ENCODE measurements at regions not wholly inside any gene's neighbourhood (a gene's known extent, or its start where the extent isn't known, plus 50 kb on each side); places are given as distances from the start of the nearest gene placed in this dataset.

DNA sequence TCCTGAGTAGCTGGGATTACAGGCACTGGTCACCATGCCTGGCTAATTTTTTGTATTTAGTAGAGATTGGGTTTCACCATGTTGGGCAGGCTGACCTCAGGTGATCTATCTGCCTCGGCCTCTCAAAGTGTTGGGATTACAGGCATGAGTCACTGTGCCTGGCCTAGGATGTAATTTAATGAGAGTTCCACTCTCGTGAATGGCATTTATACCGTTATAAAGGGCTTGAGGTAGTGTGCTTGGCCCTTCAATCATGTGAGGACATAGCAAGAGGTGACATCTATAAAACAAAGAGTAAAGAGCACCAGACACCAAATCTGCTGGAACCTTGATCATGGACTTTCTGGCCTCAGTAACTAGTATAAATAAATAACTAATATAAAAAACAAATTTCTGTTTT is 93.5 kb upstream of the PPP1R9A start:
- Histone ChIP-seq H3K9me3 (ENCODE audit: control insufficient read depth in 2 of 2, low read length in 2 of 2) (no peaks in the 10 kb centered on the region), H3K4me3 (ENCODE audit: low read depth, low read length) (no peak overlapping the region), H3K27ac (ENCODE audit: insufficient read depth, low read length, poor library complexity, severe bottlenecking) (no peak overlapping the region), H3K36me3 (ENCODE audit: control insufficient read depth, insufficient read depth, low read length) (no peaks in the 10 kb centered on the region), H3K27me3 (ENCODE audit: control insufficient read depth, insufficient read depth, low read length) (no peaks in the 10 kb centered on the region), H3K4me1 (ENCODE audit: control insufficient read depth, insufficient read depth, low read length, poor library complexity, severe bottlenecking) (no peaks in the 10 kb centered on the region)
- Mint-ChIP-seq H3K27me3 (no peaks in the 10 kb centered on the region), H3K36me3 (no peaks in the 10 kb centered on the region), H3K27ac (no peak overlapping the region), H3K4me3 (no peak overlapping the region), H3K9me3 (peaks cover 4 to 31% (median 19%) of the 10 kb centered on the region in 7 donors), H3K4me1 (no peaks in the 10 kb centered on the region)
- no peak for DNase-seq
- ATAC-seq (ENCODE audit: low read depth in 2 of 2): no peak

DNA sequence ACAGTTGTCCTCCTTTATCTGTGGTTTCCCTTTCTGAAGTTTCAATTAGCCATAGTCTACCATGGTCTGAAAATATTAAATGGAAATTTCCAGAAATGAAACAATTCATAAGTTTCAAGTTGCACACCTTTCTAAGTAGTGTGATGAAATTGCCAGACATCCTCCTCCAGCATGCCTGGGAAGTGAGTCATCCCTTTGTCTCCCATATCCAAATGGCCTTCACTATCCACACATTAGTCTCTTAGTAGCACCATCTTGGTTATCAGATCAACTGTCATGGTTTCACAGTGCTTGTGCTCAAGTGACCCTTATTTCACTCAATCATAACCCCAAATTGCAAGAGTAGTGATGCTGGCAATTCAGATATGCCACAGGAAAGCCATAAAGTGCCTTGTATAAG is 83.4 kb upstream of the PPP1R9A start:
- Histone ChIP-seq H3K27me3 (ENCODE audit: control insufficient read depth, insufficient read depth, low read length) (no peaks in the 10 kb centered on the region), H3K4me1 (ENCODE audit: control insufficient read depth, insufficient read depth, low read length, poor library complexity, severe bottlenecking) (no peaks in the 10 kb centered on the region), H3K4me3 (ENCODE audit: low read depth, low read length) (no peak overlapping the region), H3K27ac (ENCODE audit: insufficient read depth, low read length, poor library complexity, severe bottlenecking) (no peak overlapping the region), H3K9me3 (ENCODE audit: control insufficient read depth in 2 of 2, low read length in 2 of 2) (no peaks in the 10 kb centered on the region), H3K36me3 (ENCODE audit: control insufficient read depth, insufficient read depth, low read length) (no peaks in the 10 kb centered on the region)
- no peak for ATAC-seq (ENCODE audit: low read depth in 2 of 2)
- DNase-seq: no peak
- Mint-ChIP-seq H3K9me3 (peaks cover 0 to 32% (median 7%) of the 10 kb centered on the region in 7 donors), H3K4me3 (no peak overlapping the region), H3K27me3 (no peaks in the 10 kb centered on the region), H3K27ac (no peak overlapping the region), H3K36me3 (no peaks in the 10 kb centered on the region), H3K4me1 (no peaks in the 10 kb centered on the region)

DNA sequence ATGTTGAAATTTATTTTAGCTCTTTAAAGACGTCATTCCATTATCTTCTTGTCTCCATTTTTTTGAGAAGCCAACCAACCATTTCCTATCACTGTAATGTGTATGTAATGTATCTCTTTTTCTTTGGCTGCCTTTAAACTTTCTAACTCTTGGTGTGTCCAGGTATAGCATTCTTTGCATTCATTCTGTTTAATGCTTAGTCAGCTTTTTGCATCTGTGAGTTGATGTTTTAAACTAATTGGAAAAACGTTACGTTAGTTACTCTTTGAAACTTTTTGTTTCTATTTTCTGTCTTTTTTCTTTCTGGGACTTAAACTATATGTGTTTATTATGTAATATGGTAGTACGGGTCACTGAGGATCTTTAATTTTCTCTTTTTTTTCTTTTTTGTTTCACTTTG is 77.4 kb upstream of the PPP1R9A start:
- Histone ChIP-seq H3K4me1 (ENCODE audit: control insufficient read depth, insufficient read depth, low read length, poor library complexity, severe bottlenecking) (no peaks in the 10 kb centered on the region), H3K27me3 (ENCODE audit: control insufficient read depth, insufficient read depth, low read length) (no peaks in the 10 kb centered on the region), H3K27ac (ENCODE audit: insufficient read depth, low read length, poor library complexity, severe bottlenecking) (no peak overlapping the region), H3K9me3 (ENCODE audit: control insufficient read depth in 2 of 2, low read length in 2 of 2) (no peaks in the 10 kb centered on the region), H3K4me3 (ENCODE audit: low read depth, low read length) (no peak overlapping the region), H3K36me3 (ENCODE audit: control insufficient read depth, insufficient read depth, low read length) (no peaks in the 10 kb centered on the region)
- ATAC-seq (ENCODE audit: low read depth in 2 of 2) (no peak), DNase-seq (no peak)
- Mint-ChIP-seq H3K4me3 (no peak overlapping the region), H3K27me3 (no peaks in the 10 kb centered on the region), H3K36me3 (no peaks in the 10 kb centered on the region), H3K27ac (no peak overlapping the region), H3K4me1 (no peaks in the 10 kb centered on the region), H3K9me3 (peaks cover 0 to 32% (median 4%) of the 10 kb centered on the region in 7 donors)

DNA sequence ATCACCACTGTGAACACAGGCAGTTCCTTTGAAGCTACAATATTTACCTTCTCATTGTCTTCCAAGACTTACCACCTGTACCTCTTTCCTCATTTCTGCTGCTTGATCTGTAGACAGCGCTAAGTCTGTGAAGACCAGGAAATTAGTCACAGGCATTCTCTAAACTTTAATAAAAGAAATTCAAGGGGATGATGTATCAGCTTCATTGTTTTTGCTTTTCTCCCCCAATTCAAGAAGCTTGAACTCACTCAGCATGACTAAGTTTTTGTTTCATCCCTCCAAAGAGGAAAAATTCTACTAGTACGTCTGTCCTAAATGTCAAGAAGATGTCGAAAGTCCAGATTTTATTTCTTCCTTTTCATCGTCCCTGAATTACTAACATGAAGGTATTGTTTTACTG is 75.3 kb upstream of the PPP1R9A start:
- H3K36me3 Mint-ChIP-seq: no peaks in the 10 kb centered on the region
- Histone ChIP-seq H3K4me1 (ENCODE audit: control insufficient read depth, insufficient read depth, low read length, poor library complexity, severe bottlenecking) (no peaks in the 10 kb centered on the region), H3K4me3 (ENCODE audit: low read depth, low read length) (no peak overlapping the region), H3K36me3 (ENCODE audit: control insufficient read depth, insufficient read depth, low read length) (no peaks in the 10 kb centered on the region), H3K27me3 (ENCODE audit: control insufficient read depth, insufficient read depth, low read length) (no peaks in the 10 kb centered on the region), H3K27ac (ENCODE audit: insufficient read depth, low read length, poor library complexity, severe bottlenecking) (no peak overlapping the region), H3K9me3 (ENCODE audit: control insufficient read depth in 2 of 2, low read length in 2 of 2) (no peaks in the 10 kb centered on the region)
- DNase-seq (no peak), ATAC-seq (ENCODE audit: low read depth in 2 of 2) (no peak)
- no peaks in the 10 kb centered on the region for H3K27me3 Mint-ChIP-seq
- H3K27ac Mint-ChIP-seq: no peak overlapping the region
- peaks cover 0 to 22% (median 6%) of the 10 kb centered on the region in 7 donors for H3K9me3 Mint-ChIP-seq
- no peak overlapping the region for H3K4me3 Mint-ChIP-seq
- no peaks in the 10 kb centered on the region for H3K4me1 Mint-ChIP-seq

DNA sequence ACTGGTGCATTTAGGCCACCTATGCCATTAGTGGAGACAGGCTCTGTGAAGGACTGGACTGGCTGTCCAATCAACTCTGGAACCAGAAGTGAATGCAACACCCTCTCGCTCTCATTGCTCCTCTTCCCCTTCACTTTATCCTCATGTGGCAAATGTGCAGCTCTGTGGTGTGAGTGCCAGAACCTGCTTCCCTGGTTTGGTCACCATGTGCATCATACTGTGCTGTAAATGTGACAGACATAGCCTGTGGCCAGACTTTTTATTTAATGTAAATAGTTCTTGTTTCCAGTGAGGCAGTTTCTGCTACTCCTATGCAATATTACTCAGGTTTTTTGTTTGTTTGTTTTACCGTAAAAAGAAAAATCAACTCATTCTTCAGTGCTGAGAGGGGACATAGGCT is 73.0 kb upstream of the PPP1R9A start:
- no peak overlapping the region for H3K27ac Mint-ChIP-seq

DNA sequence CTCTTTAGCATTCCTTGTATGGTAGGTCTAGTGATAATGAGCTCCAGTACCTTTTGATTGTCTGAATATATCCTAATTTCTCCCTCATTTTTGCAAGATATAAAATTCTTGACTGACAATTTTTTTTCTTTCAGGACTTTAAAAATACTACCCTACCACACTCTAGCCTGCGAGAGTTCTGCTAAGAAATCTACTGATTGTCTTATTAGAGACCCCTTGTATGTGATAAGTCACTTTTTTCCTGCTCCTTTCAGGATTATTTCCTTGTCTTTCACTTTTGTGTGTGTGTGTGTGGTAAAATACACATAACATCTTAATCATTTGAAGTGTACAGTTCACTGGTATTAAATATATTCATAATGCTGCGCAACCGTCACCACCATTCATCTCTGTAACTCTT is 68.7 kb upstream of the PPP1R9A start:
- DNase-seq: no peak
- no peaks in the 10 kb centered on the region for H3K27me3 ChIP-seq (ENCODE audit: control insufficient read depth, insufficient read depth, low read length)
- Mint-ChIP-seq H3K9me3 (peaks cover 4 to 42% (median 21%) of the 10 kb centered on the region in 7 donors), H3K4me3 (no peak overlapping the region), H3K27me3 (no peaks in the 10 kb centered on the region), H3K4me1 (no peaks in the 10 kb centered on the region), H3K27ac (no peak overlapping the region), H3K36me3 (no peaks in the 10 kb centered on the region)
- no peaks in the 10 kb centered on the region for H3K36me3 ChIP-seq (ENCODE audit: control insufficient read depth, insufficient read depth, low read length)
- H3K9me3 ChIP-seq (ENCODE audit: control insufficient read depth in 2 of 2, low read length in 2 of 2): peaks cover 19 to 26% of the 10 kb centered on the region in 2 experiments
- H3K4me1 ChIP-seq (ENCODE audit: control insufficient read depth, insufficient read depth, low read length, poor library complexity, severe bottlenecking): no peaks in the 10 kb centered on the region
- H3K27ac ChIP-seq (ENCODE audit: insufficient read depth, low read length, poor library complexity, severe bottlenecking): no peak overlapping the region
- ATAC-seq (ENCODE audit: low read depth in 2 of 2): no peak
- H3K4me3 ChIP-seq (ENCODE audit: low read depth, low read length): no peak overlapping the region

More for the DNA sequence above, 73.0 kb upstream of the PPP1R9A start:
- Mint-ChIP-seq H3K4me3 (no peak overlapping the region), H3K36me3 (no peaks in the 10 kb centered on the region), H3K9me3 (peaks cover 0 to 38% (median 16%) of the 10 kb centered on the region in 7 donors), H3K4me1 (no peaks in the 10 kb centered on the region), H3K27me3 (no peaks in the 10 kb centered on the region)
- Histone ChIP-seq H3K27ac (ENCODE audit: insufficient read depth, low read length, poor library complexity, severe bottlenecking) (no peak overlapping the region), H3K4me3 (ENCODE audit: low read depth, low read length) (no peak overlapping the region), H3K27me3 (ENCODE audit: control insufficient read depth, insufficient read depth, low read length) (no peaks in the 10 kb centered on the region), H3K36me3 (ENCODE audit: control insufficient read depth, insufficient read depth, low read length) (no peaks in the 10 kb centered on the region), H3K9me3 (ENCODE audit: control insufficient read depth in 2 of 2, low read length in 2 of 2) (peaks cover 10 to 16% of the 10 kb centered on the region in 2 experiments), H3K4me1 (ENCODE audit: control insufficient read depth, insufficient read depth, low read length, poor library complexity, severe bottlenecking) (no peaks in the 10 kb centered on the region)
- ATAC-seq (ENCODE audit: low read depth in 2 of 2): no peak
- DNase-seq: no peak

DNA sequence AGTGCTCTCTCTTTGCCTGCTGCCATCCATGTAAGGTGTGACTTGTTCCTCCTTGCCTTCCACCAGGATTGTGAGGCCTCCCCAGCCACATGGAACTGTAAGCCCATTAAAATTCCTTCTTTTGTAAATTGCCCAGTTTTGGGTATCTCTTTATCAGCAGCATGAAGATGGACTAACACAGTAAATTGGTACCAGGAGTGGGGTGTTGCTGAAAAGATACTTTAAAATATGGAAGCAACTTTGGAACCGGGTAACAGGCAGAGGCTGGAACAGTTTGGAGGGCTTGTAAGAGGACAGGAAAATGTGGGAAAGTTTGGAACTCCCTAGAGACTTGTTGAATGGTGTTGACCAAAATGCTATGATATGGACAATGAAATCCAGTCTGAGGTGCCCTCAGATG is 63.8 kb upstream of the PPP1R9A start:
- DNase-seq: no peak
- peaks cover 0 to 37% (median 18%) of the 10 kb centered on the region in 7 donors for H3K9me3 Mint-ChIP-seq

DNA sequence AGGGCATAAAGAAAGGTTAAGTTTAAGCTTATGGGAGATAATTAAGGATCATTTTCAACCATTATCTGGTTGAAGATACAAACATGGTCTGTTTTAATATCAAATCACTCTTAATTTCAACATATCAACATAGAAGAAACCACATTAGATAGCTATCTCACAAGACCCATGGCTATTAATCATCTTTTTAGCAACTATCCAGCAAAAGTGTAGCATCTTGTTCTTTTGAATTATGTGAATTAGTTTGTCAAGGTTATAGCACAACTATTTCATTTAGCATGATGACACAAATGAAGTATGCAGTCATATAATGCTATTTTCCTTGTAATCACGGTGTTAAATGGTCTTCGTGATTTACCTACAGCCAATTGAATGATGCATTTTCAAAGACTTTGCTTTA is 58.9 kb upstream of the PPP1R9A start:
- H3K4me1 Mint-ChIP-seq: no peaks in the 10 kb centered on the region
- Histone ChIP-seq H3K27me3 (ENCODE audit: control insufficient read depth, insufficient read depth, low read length) (no peaks in the 10 kb centered on the region), H3K36me3 (ENCODE audit: control insufficient read depth, insufficient read depth, low read length) (no peaks in the 10 kb centered on the region), H3K9me3 (ENCODE audit: control insufficient read depth in 2 of 2, low read length in 2 of 2) (peaks cover 6 to 9% of the 10 kb centered on the region in 2 experiments), H3K4me3 (ENCODE audit: low read depth, low read length) (no peak overlapping the region), H3K27ac (ENCODE audit: insufficient read depth, low read length, poor library complexity, severe bottlenecking) (no peak overlapping the region), H3K4me1 (ENCODE audit: control insufficient read depth, insufficient read depth, low read length, poor library complexity, severe bottlenecking) (no peaks in the 10 kb centered on the region)
- H3K27me3 Mint-ChIP-seq: no peaks in the 10 kb centered on the region
- ATAC-seq (ENCODE audit: low read depth in 2 of 2) (no peak), DNase-seq (no peak)
- H3K9me3 Mint-ChIP-seq: peaks cover 0 to 23% (median 3%) of the 10 kb centered on the region in 7 donors
- H3K27ac Mint-ChIP-seq: no peak overlapping the region
- H3K36me3 Mint-ChIP-seq: no peaks in the 10 kb centered on the region
- H3K4me3 Mint-ChIP-seq: no peak overlapping the region

More for the DNA sequence above, 63.8 kb upstream of the PPP1R9A start:
- Mint-ChIP-seq H3K36me3 (no peaks in the 10 kb centered on the region), H3K4me1 (no peaks in the 10 kb centered on the region), H3K4me3 (no peak overlapping the region), H3K27me3 (no peaks in the 10 kb centered on the region), H3K27ac (no peak overlapping the region)
- Histone ChIP-seq H3K9me3 (ENCODE audit: control insufficient read depth in 2 of 2, low read length in 2 of 2) (peaks cover 22 to 24% of the 10 kb centered on the region in 2 experiments), H3K36me3 (ENCODE audit: control insufficient read depth, insufficient read depth, low read length) (no peaks in the 10 kb centered on the region), H3K4me3 (ENCODE audit: low read depth, low read length) (no peak overlapping the region), H3K27ac (ENCODE audit: insufficient read depth, low read length, poor library complexity, severe bottlenecking) (no peak overlapping the region), H3K27me3 (ENCODE audit: control insufficient read depth, insufficient read depth, low read length) (no peaks in the 10 kb centered on the region), H3K4me1 (ENCODE audit: control insufficient read depth, insufficient read depth, low read length, poor library complexity, severe bottlenecking) (no peaks in the 10 kb centered on the region)
- ATAC-seq (ENCODE audit: low read depth in 2 of 2): no peak
